ENCODE measurements at regions not wholly inside any gene's neighbourhood (a gene's known extent, or its start where the extent isn't known, plus 50 kb on each side); places are given as distances from the start of the nearest gene placed in this dataset.
"Not testable (repeated sequence)": the region's sequence is repeated elsewhere in the genome, so short reads cannot be mapped to it uniquely, and the experiment has no call there.

DNA sequence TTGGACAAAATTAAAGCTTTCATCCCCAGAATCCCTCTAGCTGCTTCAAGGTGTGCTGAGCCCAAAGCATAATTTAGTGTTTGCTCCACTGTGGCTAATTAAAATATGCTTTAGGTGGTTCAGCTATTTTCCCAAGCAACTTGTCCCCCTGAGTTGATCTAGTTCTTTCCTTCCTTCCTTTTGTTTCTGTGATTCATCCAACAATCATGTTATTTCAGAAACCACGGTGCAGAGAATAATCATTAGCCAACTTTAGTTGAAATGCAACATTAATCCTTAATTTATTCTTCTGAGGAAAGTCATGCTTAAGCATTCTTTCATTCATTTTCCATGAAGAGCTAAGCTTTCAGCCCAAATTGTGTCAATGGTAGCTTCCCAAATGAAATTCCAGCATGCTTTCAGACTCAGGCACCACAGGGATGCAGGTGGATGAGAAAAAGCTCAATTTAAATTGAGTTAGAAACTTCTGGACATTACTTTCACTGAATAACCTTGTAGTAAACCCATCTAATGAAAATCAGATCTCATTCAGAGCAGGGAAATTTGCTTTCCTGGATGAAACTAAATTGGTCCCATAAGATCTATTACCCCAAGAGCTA lies 209.0 kb upstream of the NT5E start:
- H3K9me3 Mint-ChIP-seq = no peaks in the 10 kb centered on the region
- no peak overlapping the region for H3K27ac Mint-ChIP-seq
- ATAC-seq (no peak), DNase-seq (no peak)
- H3K4me3 Mint-ChIP-seq = no peak overlapping the region
- no peaks in the 10 kb centered on the region for H3K27me3 Mint-ChIP-seq
- H3K36me3 Mint-ChIP-seq (ENCODE audit: low read depth) = no peaks in the 10 kb centered on the region
- no peaks in the 10 kb centered on the region for H3K4me1 Mint-ChIP-seq

DNA sequence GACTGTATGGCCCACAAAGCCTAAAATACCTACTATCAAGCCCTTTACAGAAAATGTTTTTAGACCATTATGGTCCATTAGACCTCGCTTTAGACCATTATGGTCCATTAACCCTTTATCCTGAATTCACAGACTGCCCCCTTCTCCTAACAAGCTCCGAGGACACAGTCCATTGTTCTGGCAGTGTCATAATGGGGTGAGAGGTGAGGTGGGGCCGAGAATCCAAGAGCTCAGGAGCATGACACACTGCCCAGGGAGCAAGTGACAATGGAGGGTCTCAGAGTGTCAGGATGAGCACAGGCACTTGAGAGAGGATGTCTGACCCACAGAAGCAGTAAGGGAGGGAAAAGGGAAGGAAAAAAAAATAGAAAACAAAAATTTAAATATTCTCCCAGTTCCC lies 212.4 kb upstream of the NT5E start:
- ATAC-seq (no peak), DNase-seq (no peak)
- Mint-ChIP-seq H3K9me3 (no peaks in the 10 kb centered on the region), H3K27me3 (no peaks in the 10 kb centered on the region), H3K4me1 (no peaks in the 10 kb centered on the region), H3K27ac (no peak overlapping the region), H3K36me3 (ENCODE audit: low read depth) (no peaks in the 10 kb centered on the region), H3K4me3 (no peak overlapping the region)

DNA sequence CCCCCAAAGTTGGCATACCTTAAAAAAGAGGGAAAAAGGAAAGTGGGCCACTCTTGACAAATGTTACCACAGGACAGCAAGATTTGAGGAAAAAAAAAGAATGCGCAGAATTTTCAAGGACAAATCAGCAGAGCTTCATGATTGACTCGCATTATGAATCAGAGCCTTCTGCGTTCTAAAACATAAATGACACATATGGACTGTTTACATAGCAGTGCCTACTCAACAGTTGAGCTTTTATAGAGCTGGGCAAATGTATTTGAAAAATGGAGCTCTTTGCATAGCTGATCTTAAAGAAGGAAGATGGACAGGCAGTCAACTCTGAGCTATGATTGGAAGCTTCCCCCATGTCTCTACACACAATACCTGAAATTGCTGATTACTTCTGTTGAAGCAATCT lies 213.2 kb upstream of the NT5E start:
- H3K36me3 Mint-ChIP-seq (ENCODE audit: low read depth) = no peaks in the 10 kb centered on the region
- ATAC-seq (no peak), DNase-seq (no peak)
- H3K9me3 Mint-ChIP-seq = no peaks in the 10 kb centered on the region
- no peaks in the 10 kb centered on the region for H3K27me3 Mint-ChIP-seq
- H3K4me1 Mint-ChIP-seq = no peaks in the 10 kb centered on the region
- no peak overlapping the region for H3K27ac Mint-ChIP-seq
- no peak overlapping the region for H3K4me3 Mint-ChIP-seq

- not testable (repeated sequence) for H3K27ac Mint-ChIP-seq; H3K4me3 Mint-ChIP-seq; H3K36me3 Mint-ChIP-seq (ENCODE audit: low read depth); ATAC-seq; DNase-seq; H3K27me3 Mint-ChIP-seq; H3K4me1 Mint-ChIP-seq
- H3K9me3 Mint-ChIP-seq = peaks cover 28% of the 10 kb centered on the region
Observed at GRCh38 chr6:85227345-85227744, 222.5 kb upstream of the NT5E start.

DNA sequence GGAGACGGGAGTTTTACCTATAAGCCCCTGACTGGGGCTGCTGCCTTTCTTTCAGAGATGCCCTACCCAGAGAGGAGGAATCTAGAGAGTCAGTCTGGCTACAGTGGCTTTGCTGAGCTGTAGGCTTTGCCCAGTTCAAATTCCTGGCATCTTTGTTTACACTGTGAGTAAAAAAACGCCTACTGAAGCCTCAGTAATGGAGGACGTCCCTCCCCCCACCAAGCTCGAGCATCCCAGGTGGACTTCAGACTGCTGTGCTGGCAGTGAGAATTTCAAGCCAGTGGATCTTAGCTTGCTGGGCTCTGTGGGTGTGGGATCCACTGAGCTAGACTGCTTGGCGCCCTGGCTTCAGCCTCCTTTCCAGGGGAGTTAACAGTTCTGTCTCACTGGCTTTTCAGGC lies 237.1 kb upstream of the NT5E start:
- peaks cover 21% of the 10 kb centered on the region for H3K9me3 Mint-ChIP-seq
- not testable (repeated sequence) for ATAC-seq; H3K4me3 Mint-ChIP-seq; H3K27me3 Mint-ChIP-seq; DNase-seq; H3K4me1 Mint-ChIP-seq; H3K27ac Mint-ChIP-seq; H3K36me3 Mint-ChIP-seq (ENCODE audit: low read depth)

GRCh38 chr6:85195243-85195642 lies 254.6 kb upstream of the NT5E start:
- Mint-ChIP-seq H3K4me1 (no peaks in the 10 kb centered on the region), H3K9me3 (no peaks in the 10 kb centered on the region), H3K27ac (no peak overlapping the region), H3K36me3 (ENCODE audit: low read depth) (no peaks in the 10 kb centered on the region), H3K4me3 (no peak overlapping the region), H3K27me3 (no peaks in the 10 kb centered on the region)
- DNase-seq = no peak
- no peak for ATAC-seq

GRCh38 chr6:85193339-85193738 lies 256.5 kb upstream of the NT5E start:
- H3K36me3 Mint-ChIP-seq (ENCODE audit: low read depth) = no peaks in the 10 kb centered on the region
- DNase-seq (no peak), ATAC-seq (no peak)
- no peak overlapping the region for H3K27ac Mint-ChIP-seq
- no peaks in the 10 kb centered on the region for H3K27me3 Mint-ChIP-seq
- no peak overlapping the region for H3K4me3 Mint-ChIP-seq
- H3K4me1 Mint-ChIP-seq = no peaks in the 10 kb centered on the region
- peaks cover 12% of the 10 kb centered on the region for H3K9me3 Mint-ChIP-seq

DNA sequence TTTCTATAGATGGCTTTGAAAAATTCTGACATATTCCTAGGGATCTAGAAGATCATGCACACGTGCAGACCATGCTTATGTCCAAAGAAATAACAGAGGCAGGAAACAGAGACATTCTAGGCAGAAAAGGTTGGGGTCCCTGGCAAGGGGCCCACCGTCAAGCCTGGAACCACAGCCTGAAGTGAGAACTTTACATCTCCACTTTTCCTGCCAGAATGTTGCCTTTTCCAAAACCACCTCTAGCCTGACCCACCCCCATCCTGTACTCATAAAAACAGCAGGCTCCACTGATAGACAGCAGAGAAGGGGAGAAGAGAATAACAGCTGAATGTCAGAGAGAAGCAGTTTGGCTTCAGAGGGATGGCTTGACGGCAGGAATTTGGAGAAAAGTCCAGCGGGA lies 257.3 kb upstream of the NT5E start:
- H3K27me3 Mint-ChIP-seq = no peaks in the 10 kb centered on the region
- no peaks in the 10 kb centered on the region for H3K4me1 Mint-ChIP-seq
- DNase-seq (no peak), ATAC-seq (no peak)
- H3K4me3 Mint-ChIP-seq = no peak overlapping the region
- H3K27ac Mint-ChIP-seq = no peak overlapping the region
- H3K9me3 Mint-ChIP-seq = peaks cover 12% of the 10 kb centered on the region
- no peaks in the 10 kb centered on the region for H3K36me3 Mint-ChIP-seq (ENCODE audit: low read depth)

GRCh38 chr6:85192186-85192585 lies 257.7 kb upstream of the NT5E start:
- no peak overlapping the region for H3K27ac Mint-ChIP-seq
- H3K4me3 Mint-ChIP-seq = no peak overlapping the region
- peaks cover 12% of the 10 kb centered on the region for H3K9me3 Mint-ChIP-seq
- no peaks in the 10 kb centered on the region for H3K27me3 Mint-ChIP-seq
- DNase-seq = no peak
- H3K4me1 Mint-ChIP-seq = no peaks in the 10 kb centered on the region
- H3K36me3 Mint-ChIP-seq (ENCODE audit: low read depth) = no peaks in the 10 kb centered on the region
- ATAC-seq = no peak

DNA sequence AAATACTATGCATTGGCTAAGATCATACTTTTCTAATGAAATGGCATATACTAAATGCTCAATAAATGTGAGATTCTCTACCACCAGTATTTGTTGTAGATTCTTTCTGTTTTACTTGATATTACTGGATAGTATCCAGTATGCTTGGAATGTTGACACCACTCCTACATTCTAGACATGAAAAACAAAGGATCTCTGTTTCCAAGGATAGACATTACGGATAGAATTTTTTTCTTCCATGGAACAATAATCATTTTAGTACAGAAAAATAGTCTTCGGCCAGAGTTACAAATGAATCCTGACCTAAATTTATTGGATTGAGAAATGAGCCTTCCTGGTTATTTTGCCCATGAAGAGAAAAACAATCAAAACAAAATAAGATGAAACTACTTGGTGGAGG lies 258.2 kb upstream of the NT5E start:
- Mint-ChIP-seq H3K4me1 (no peaks in the 10 kb centered on the region), H3K27me3 (no peaks in the 10 kb centered on the region)

DNA sequence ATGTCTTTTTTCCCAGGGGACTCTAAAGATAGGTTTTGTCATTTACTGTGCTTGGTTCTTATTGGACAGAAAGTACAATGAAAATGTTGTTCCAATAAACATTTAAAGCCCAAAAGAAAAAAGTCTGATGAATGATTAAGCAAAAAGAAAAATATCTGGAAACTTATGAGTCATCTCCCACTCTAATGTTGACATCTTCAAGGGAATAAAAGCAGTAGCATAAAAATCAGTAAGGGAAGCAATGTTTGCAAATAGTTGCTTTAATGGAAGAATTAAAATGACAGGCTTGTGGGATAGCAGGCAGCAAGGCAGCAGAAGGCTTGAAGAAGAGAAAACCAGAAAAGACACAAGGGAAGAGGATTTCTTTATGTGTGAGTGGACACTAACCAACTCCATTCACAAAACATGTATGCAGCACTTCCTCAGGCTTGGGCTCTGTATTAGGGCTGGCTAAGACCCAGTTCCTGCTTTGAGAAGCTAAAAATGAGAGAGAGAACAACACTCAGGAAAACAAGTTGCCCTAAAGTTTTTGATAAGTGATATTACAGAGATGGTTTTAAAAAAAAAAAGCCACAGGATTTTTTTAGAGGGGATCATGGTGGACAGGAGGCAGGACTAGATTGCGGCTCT lies 263.2 kb upstream of the NT5E start:
- Mint-ChIP-seq H3K4me1 (no peaks in the 10 kb centered on the region), H3K27me3 (no peaks in the 10 kb centered on the region), H3K4me3 (no peak overlapping the region), H3K36me3 (ENCODE audit: low read depth) (no peaks in the 10 kb centered on the region), H3K27ac (no peak overlapping the region), H3K9me3 (peaks cover 12% of the 10 kb centered on the region)
- DNase-seq (no peak), ATAC-seq (no peak)

More for the DNA sequence above, 258.2 kb upstream of the NT5E start:
- Mint-ChIP-seq H3K9me3 (peaks cover 12% of the 10 kb centered on the region), H3K27ac (no peak overlapping the region), H3K4me3 (no peak overlapping the region), H3K36me3 (ENCODE audit: low read depth) (no peaks in the 10 kb centered on the region)
- no peak for DNase-seq
- no peak for ATAC-seq

- no peaks in the 10 kb centered on the region for H3K4me1 Mint-ChIP-seq
- H3K36me3 Mint-ChIP-seq (ENCODE audit: low read depth) = no peaks in the 10 kb centered on the region
Observed at GRCh38 chr6:85185977-85186376, 263.9 kb upstream of the NT5E start.

DNA sequence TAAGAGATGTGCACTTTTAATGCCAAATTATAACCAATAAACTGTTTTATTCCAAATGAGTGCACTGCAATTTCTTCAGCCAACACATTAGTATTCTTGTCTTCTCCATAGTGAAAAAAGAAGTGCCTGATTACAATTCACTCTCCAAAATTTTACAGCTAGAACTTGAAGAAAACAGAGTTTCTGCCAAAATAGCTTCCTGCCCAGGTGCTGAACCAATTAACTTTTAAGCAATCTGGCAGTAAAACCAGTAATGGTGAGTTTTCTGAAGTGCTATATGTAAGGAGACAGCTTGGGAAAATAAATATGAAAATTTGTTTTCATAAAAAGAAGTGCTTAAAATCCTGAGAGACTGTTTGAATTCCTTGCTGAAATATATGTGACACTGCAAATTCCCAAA lies 266.0 kb upstream of the NT5E start:
- no peaks in the 10 kb centered on the region for H3K36me3 Mint-ChIP-seq (ENCODE audit: low read depth)
- peaks cover 9% of the 10 kb centered on the region for H3K9me3 Mint-ChIP-seq
- DNase-seq = no peak
- H3K4me1 Mint-ChIP-seq = no peaks in the 10 kb centered on the region
- no peaks in the 10 kb centered on the region for H3K27me3 Mint-ChIP-seq
- H3K27ac Mint-ChIP-seq = no peak overlapping the region
- H3K4me3 Mint-ChIP-seq = no peak overlapping the region
- no peak for ATAC-seq

More at GRCh38 chr6:85185977-85186376, 263.9 kb upstream of the NT5E start:
- no peaks in the 10 kb centered on the region for H3K27me3 Mint-ChIP-seq
- no peak overlapping the region for H3K27ac Mint-ChIP-seq
- peaks cover 19% of the 10 kb centered on the region for H3K9me3 Mint-ChIP-seq
- H3K4me3 Mint-ChIP-seq = no peak overlapping the region
- no peak for DNase-seq
- no peak for ATAC-seq

- H3K4me1 Mint-ChIP-seq = no peaks in the 10 kb centered on the region
- H3K36me3 Mint-ChIP-seq (ENCODE audit: low read depth) = no peaks in the 10 kb centered on the region
- H3K9me3 Mint-ChIP-seq = peaks cover 14% of the 10 kb centered on the region
- no peak for DNase-seq
- no peak for ATAC-seq
- H3K4me3 Mint-ChIP-seq = no peak overlapping the region
- no peak overlapping the region for H3K27ac Mint-ChIP-seq
- no peaks in the 10 kb centered on the region for H3K27me3 Mint-ChIP-seq
Observed at GRCh38 chr6:85172705-85173104, 277.2 kb upstream of the NT5E start.

DNA sequence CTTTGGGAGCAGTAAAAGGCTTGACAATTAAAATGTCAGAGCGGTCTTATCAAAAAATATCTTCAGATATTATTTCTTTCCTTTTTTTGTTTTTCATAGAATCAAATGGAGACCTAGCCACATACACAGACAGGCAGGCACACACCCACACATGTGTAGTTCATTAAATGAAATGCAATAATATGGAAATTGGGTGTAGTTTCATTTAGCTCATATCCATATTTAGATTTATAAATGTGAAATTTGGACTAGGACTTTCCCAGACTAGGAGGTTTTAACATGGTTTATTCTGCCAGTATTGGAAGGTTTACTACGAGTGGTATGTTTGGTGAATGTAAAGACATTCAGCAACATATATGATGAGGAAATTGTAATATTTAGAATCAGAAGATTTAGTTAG lies 277.7 kb upstream of the NT5E start:
- Mint-ChIP-seq H3K4me3 (no peak overlapping the region), H3K27ac (no peak overlapping the region), H3K36me3 (ENCODE audit: low read depth) (no peaks in the 10 kb centered on the region), H3K27me3 (no peaks in the 10 kb centered on the region), H3K9me3 (peaks cover 14% of the 10 kb centered on the region), H3K4me1 (no peaks in the 10 kb centered on the region)
- ATAC-seq = no peak
- no peak for DNase-seq

DNA sequence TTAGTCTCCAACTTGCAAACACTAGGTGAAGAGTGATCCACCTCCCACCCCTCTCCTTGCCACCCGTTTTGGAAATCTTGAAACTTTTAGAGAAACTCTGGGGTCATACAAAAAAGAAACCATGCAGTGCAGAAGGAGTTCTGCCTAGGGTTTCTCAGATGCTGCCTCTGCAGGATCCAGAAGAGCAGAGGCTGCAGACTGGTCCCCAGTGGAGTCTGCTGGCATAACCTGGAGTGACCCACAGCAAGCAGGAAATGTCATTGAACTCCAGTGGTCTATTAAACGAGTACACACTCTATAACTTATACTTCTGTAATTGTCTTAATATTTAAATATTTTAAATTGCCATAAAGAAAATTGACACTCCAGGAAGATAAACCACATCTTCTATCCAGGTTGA lies 280.7 kb upstream of the NT5E start:
- ATAC-seq (no peak), DNase-seq (no peak)
- Mint-ChIP-seq H3K27ac (no peak overlapping the region), H3K4me3 (no peak overlapping the region), H3K4me1 (no peaks in the 10 kb centered on the region), H3K27me3 (no peaks in the 10 kb centered on the region), H3K36me3 (ENCODE audit: low read depth) (no peaks in the 10 kb centered on the region), H3K9me3 (peaks cover 6% of the 10 kb centered on the region)

Measured in activated naive CD8-positive, alpha-beta T cell treated with anti-CD3 and anti-CD28 coated beads, Interleukin-2, amount 50 U/mL, for 24 hours (primary cell).